ENCODE measurements at regions not wholly inside any gene's neighbourhood (a gene's known extent, or its start where the extent isn't known, plus 50 kb on each side); places are given as distances from the start of the nearest gene placed in this dataset.

DNA sequence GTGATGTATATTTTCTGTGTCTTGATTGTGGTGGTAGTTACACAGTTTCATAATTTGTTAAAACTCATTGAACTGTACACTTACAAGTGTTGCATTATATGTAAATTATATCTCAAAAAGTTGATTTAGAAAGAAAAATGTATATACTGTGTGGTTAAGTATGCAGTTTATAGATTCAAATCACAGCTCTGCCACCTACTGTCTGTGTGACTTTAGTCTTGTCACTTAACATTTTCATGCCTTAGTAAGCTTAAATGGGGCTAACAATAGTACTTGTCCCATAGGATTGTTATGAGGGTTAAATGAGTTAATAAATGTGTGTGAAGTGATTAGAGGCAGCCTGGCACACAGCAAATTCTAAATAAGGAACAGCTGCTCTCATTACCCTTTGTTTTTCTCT lies 120.9 kb upstream of the P2RY1 start:
- DNase-seq (ENCODE audit: low read depth, low spot score): no peak

DNA sequence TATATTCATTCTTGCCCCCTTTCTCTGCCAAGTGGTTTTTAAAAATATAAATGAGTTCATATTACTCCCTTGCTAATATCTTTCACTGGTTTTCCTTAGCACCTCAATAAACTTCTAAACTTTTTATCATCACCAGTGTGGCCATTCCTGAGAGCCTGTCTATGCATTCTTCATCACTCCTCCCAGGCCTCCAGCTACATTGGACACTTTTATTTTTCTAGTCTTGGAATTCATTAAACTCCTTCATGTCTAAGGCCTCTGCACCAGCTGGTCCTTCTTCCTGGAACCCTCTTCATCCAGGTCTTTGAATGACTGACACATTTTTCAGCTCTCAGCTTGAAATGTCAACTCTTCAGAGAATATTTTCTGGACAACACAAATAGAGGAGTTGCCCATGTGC lies 120.4 kb upstream of the P2RY1 start:
- no peak for DNase-seq (ENCODE audit: low read depth, low spot score)

DNA sequence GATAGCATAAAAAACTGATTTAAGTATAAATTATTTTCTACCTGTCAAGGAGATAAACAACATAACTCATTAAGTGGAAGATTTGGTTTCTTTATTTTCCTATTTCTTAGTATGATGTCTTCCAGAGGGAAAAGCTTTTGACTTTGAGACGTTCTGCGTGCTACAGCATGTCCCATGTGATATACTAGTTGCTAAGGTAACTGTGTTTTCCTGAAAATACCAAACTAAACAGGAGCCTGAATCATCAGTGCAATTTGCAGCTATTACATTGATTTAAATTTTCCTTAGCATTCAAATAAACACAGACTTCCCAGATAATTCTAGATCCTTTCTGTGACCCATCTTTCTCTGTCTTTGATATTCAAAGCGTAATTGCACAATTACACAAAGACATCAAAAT lies 117.7 kb upstream of the P2RY1 start:
- DNase-seq (ENCODE audit: low read depth, low spot score): no peak

DNA sequence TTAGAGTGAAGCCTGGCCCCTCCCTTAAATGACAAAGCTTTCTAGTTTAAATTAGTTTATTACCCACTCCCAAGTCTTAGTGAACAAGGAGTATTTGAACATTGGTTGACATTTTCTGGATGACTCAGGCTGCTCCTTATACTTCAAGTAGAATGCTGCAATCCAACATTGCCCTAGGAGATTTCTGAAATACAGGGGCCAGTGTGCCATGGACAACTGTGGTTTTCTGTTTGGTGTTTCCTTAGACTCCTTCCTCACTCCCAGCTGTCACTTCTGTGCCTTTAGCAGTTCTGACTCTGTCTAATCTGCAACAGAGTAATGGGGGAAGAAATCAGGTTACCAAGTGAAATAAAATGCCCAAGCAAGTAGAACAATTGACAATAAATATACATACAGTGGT lies 116.1 kb upstream of the P2RY1 start:
- DNase-seq (ENCODE audit: low read depth, low spot score): no peak

- DNase-seq (ENCODE audit: low read depth, low spot score): no peak
Observed at GRCh38 chr3:152719264-152719663, 115.7 kb upstream of the P2RY1 start.

DNA sequence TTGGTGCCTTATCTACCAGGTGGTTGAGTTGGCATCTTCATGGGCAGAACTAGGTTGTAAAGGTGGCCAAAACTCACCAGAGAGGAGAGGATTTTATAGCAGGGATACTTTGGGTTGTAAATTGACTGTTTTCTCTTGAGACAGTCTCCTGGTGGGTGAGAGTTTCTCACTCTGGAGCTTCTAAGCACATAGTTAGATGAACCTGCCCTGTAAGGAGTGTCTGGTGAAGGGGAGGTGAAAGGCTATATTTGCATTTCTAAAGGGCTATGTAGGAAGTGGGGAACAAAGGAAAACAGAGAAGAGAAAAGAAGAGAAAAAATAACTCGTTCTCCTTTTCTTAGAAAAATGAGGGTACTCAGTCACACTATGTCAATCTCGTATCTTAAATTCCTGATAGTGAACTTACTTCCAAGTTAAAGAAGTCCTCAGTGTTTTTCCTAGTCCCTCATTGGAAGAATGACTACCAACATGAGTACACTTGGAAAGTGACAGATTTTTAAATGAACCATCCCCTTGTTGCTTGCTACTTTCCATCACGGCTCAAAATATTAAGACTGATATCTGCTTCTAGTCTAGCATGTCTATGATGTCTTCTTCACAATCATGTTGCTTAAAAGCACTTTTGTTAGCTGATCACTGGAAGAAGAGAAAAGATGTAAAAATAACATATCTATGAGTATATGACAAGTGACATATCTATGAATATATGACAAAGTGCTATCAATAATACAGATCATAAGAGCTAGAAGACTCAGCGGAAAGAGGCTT lies 113.8 kb upstream of the P2RY1 start:
- DNase-seq (ENCODE audit: low read depth, low spot score): peak; percentile 12

DNA sequence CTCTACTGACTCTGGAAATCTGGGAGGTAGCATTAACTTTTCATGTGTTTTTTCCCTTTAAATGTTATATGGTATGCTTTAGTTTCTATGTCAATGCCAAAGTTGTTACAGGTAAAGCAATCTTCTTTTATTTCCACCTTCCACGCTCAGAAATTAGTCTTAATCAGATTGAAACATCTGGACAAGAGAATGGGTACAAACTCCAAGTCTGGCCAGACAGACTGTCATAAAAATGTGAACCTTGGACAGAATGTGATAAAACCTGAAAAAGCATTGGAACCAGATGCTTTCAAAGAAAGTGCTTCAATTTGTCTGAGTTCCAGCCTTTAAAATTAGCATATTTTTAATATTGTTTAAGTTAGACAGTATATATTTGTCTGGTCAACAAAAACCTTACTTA lies 110.7 kb upstream of the P2RY1 start:
- no peak for DNase-seq (ENCODE audit: low read depth, low spot score)

GRCh38 chr3:152728231-152728980 lies 106.5 kb upstream of the P2RY1 start:
- DNase-seq (ENCODE audit: low read depth, low spot score): no peak

- no peak for DNase-seq (ENCODE audit: low read depth, low spot score)
Observed at GRCh38 chr3:152729906-152730305, 105.0 kb upstream of the P2RY1 start.

DNA sequence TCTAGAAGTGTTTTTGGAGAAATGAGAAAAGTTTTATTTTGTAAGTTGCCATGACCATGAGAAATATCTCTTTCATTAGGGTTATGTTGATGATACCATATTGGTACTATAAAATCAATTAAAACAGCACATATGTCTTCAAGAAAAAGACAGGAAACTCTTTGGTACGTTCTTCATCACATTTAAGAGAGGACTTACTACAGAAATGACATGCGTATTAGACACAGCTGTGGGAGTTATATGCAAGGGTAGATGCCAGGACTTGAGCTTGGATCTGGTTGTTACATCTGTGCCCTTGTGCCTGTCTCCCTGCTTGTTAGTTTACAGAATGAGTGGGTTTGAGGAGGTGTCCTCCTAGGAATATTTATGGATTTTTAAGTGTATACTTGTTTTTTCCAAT lies 103.4 kb upstream of the P2RY1 start:
- DNase-seq (ENCODE audit: low read depth, low spot score): no peak

GRCh38 chr3:152733584-152734119 lies 101.3 kb upstream of the P2RY1 start:
- no peak for DNase-seq (ENCODE audit: low read depth, low spot score)

DNA sequence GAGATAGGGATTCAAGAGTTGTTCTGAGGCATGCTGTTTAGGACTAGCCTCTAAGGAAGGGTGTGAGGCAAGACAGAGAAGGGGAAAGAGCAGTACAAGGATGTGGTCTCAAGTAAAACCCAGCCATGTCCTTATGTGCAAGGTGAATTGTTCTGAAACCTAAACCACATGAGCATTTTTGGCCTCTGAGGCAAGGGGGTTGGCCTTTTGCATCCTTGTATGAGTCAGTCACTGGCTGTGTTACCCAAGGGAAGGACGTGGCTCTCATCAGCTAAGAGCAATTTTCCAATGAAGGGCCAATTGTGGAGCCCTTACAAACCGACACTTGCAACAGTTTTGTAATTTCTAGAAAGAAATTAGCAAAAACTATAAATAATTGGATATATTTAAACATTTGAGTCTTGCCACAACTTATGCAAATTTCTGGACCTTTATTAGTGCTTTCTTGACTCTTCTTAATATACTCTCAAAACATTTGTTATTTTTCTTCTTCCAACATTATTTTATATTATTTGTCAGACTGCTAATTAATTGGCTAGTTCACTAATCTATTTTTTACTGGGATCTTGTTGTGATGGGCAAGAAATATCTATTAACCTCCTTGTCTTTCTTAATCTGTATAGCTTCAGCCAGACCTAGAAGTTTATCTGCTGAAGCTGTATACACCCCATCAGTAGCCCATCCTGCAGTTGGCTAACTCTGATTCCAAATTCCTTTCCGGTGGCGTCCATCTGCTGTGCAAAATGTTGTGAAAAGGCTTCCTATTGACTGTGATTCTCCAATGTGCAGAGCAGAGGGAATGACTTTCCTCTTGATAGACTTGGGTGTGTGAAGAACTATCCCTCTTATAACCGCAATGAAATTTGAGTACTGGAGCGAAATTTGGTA lies 97.7 kb upstream of the P2RY1 start:
- DNase-seq (ENCODE audit: low read depth, low spot score): no peak

GRCh38 chr3:152738656-152739055 lies 96.3 kb upstream of the P2RY1 start:
- no peak for DNase-seq (ENCODE audit: low read depth, low spot score)

GRCh38 chr3:152742368-152743347 lies 92.3 kb upstream of the P2RY1 start:
- no peak for DNase-seq (ENCODE audit: low read depth, low spot score)

DNA sequence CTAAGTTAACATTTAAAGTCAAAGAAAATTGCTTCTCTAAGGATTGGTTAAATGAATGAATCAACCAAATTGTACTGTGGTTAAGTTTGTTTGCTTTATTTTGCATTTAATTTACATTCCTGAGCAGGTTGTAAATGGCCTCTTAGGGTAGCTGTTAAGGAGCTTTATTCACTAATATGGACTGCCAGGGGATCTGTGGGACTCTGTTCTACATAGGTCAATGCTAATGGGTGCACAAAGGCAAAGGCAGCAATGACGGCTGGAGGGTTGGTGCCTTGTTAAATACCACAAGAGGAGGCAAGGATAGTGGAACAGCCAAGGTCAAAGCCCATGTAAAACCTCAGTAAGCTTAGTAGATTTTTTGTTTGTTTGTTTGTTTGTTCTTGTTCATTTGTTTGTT lies 89.3 kb upstream of the P2RY1 start:
- DNase-seq (ENCODE audit: low read depth, low spot score): peak; percentile 5

DNA sequence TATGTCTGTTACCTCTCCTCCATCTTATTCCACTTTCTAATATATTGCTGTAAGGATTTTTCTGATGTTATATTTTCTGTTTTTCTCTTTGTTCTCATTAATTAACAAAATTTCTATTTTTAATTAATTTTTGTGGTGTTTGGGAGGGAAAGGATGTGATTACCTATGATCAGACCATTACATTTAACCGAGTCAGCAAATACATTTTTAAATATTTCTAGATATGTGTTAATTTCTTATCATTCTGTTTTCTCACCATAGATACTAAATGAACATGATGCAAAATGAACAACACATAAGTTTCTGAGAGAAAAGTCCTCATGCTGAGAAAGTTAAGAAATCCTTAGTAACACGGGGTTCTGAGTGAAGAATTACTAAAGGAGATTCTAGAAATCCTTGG lies 80.6 kb upstream of the P2RY1 start:
- DNase-seq (ENCODE audit: low read depth, low spot score): no peak

GRCh38 chr3:152756807-152757206 lies 78.1 kb upstream of the P2RY1 start:
- no peak for DNase-seq (ENCODE audit: low read depth, low spot score)

GRCh38 chr3:152760024-152760563 lies 74.8 kb upstream of the P2RY1 start:
- no peak for DNase-seq (ENCODE audit: low read depth, low spot score)

DNA sequence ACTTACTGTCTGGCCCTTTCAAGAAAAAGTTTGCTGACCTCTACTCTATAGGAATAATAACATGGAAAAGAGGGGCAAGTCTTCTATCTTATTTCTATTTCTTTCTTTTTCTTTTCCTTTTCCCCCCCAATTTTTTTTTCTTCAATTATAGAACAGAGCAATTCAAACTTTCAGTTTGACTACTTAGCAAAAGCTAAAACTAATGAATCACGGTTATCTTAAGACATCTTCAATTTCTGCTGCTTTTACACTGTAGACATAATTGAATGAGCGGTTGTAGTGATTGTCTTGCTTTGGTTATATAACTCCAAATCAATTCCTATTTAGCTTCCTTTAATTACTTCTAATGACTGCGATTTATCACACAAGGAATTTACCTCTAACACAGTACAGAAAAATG lies 74.3 kb upstream of the P2RY1 start:
- no peak for DNase-seq (ENCODE audit: low read depth, low spot score)

GRCh38 chr3:152768478-152768877 lies 66.5 kb upstream of the P2RY1 start:
- DNase-seq (ENCODE audit: low read depth, low spot score): no peak

DNA sequence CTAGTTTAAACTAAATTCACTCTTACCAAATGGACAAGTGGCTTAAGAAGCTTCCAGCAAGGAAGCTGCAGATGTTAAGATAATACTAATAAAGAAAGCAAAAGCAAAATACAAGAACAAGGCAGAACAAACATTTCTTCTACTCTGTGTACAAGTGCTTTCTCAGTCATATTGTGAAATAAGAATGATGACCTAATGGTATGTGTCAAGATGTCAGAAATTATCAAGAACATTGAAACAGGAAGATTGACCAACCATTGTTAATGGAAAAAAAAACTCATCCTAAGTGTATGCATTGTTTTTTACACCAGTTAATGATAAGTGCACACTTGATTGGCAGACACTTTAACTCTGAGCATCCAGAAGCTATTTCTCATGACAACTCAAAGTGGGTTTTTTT lies 65.4 kb upstream of the P2RY1 start:
- DNase-seq (ENCODE audit: low read depth, low spot score): no peak

All from ELF-1 (cell line).